A673 (cell line): ENCODE measurements at regions not wholly inside any gene's neighbourhood (a gene's known extent, or its start where the extent isn't known, plus 50 kb on each side); places are given as distances from the start of the nearest gene placed in this dataset.

Experiments used
- BruUV-seq: library from RNA; stranded (reverse); fragments of 400-500 nt; replicated peaks from 2 replicates; lab custom pipeline; 2021; lab: Mats Ljungman, UMichigan
- CTCF ChIA-PET: fragments of 300-600 bp; sonication (Branson Sonifier 250); formaldehyde crosslinking; loops from one replicate; lab custom pipeline; 2022; ENCODE audit warnings: antibody characterized with exemption; lab: Charles Lee
- POLR2A ChIA-PET: fragments of 300-600 bp; sonication (Branson Sonifier 250); formaldehyde crosslinking; loops from one replicate; lab custom pipeline; 2022; ENCODE audit warnings: antibody characterized with exemption; ENCODE audit not compliant: low non-redundant PET; lab: Charles Lee
- DNase-seq: peaks from one replicate; pipeline ENCODE4 v3.0.0-alpha.2; 2015; ENCODE audit warnings: low spot score
- H3K27ac ChIP-seq: fragments of 200-600 bp; sonication (generic); 2 replicates; pipeline ENCODE4 v1.5.1; 2016; ENCODE audit warnings: mixed run types, low read depth, mild to moderate bottlenecking, mixed read lengths, antibody characterized with exemption, low read length; ENCODE audit not compliant: poor library complexity, severe bottlenecking
- H3K27me3 ChIP-seq: fragments of 200-600 bp; sonication (generic); replicated peaks from 2 replicates; pipeline ENCODE4 v1.6.1; 2017; ENCODE audit warnings: mixed run types, low read depth, mild to moderate bottlenecking, mixed read lengths, antibody characterized with exemption, low read length; ENCODE audit not compliant: insufficient read depth, poor library complexity
- H3K36me3 ChIP-seq: fragments of 200-600 bp; sonication (generic); 2 replicates; pipeline ENCODE4 v1.6.1; 2016; ENCODE audit warnings: mixed run types, mild to moderate bottlenecking, mixed read lengths, antibody characterized with exemption, low read length; ENCODE audit not compliant: insufficient read depth, poor library complexity, severe bottlenecking
- H3K4me1 ChIP-seq: fragments of 200-600 bp; sonication (generic); 2 replicates; pipeline ENCODE4 v1.6.1; 2017; ENCODE audit warnings: mixed run types, mild to moderate bottlenecking, mixed read lengths, antibody characterized with exemption, low read length; ENCODE audit not compliant: insufficient read depth, poor library complexity, severe bottlenecking
- H3K4me3 ChIP-seq: fragments of 200-600 bp; sonication (generic); 2 replicates; pipeline ENCODE4 v1.5.1; 2016; ENCODE audit warnings: low read depth, mixed run types, mild to moderate bottlenecking, mixed read lengths, low read length; ENCODE audit not compliant: poor library complexity, severe bottlenecking
- H3K9me3 ChIP-seq: fragments of 200-600 bp; sonication (generic); 2 replicates; pipeline ENCODE4 v1.6.1; 2016; ENCODE audit warnings: mixed run types, low read depth, mild to moderate bottlenecking, mixed read lengths, antibody characterized with exemption, low read length; ENCODE audit not compliant: poor library complexity, severe bottlenecking
- CTCF ChIP-seq: fragments of 300-800, 200-600 bp; sonication (generic); conservative IDR thresholded peaks from 2 replicates; pipeline ENCODE4 v1.5.1; 2017; ENCODE audit warnings: low read depth, mild to moderate bottlenecking, antibody characterized with exemption, low read length, moderate library complexity, mixed read lengths
- EZH2 ChIP-seq: fragments of 200-600 bp; sonication (generic); IDR thresholded peaks from 2 replicates; pipeline ENCODE4 v1.6.1; 2017; ENCODE audit warnings: borderline replicate concordance, low read depth, mild to moderate bottlenecking, mixed read lengths, antibody characterized with exemption, low read length; ENCODE audit not compliant: poor library complexity, severe bottlenecking
- intact Hi-C: fragments of 100-400 bp; cut with micrococcal nuclease; formaldehyde crosslinking; loops from one replicate; pipeline ENCODE4 v1.10.0; 2022; ENCODE audit not compliant: unreplicated experiment

- Histone ChIP-seq H3K27me3 (no peaks in the 10 kb centered on the region), H3K9me3 (no peaks in the 10 kb centered on the region), H3K4me3 (no peak overlapping the region), H3K36me3 (no peaks in the 10 kb centered on the region), H3K4me1 (no peaks in the 10 kb centered on the region), H3K27ac (no peak overlapping the region)
- DNase-seq, result no peak
- BruUV-seq, result no TSS peak
- ChIA-PET CTCF (no interaction called here), POLR2A (no interaction called here)
- TF ChIP-seq CTCF, result no peak
- TF ChIP-seq EZH2, result no peak
- intact Hi-C loops, result no loop called here
Measured at GRCh38 chr15:37788767-37789396, 145.6 kb upstream of the TMCO5A start.

- Histone ChIP-seq H3K4me3 (no peak overlapping the region), H3K36me3 (no peaks in the 10 kb centered on the region), H3K4me1 (no peaks in the 10 kb centered on the region), H3K27ac (no peak overlapping the region), H3K27me3 (no peaks in the 10 kb centered on the region), H3K9me3 (no peaks in the 10 kb centered on the region)
- TF ChIP-seq EZH2 (no peak), CTCF (no peak)
- POLR2A ChIA-PET, result no interaction called here
- CTCF ChIA-PET, result no interaction called here
- intact Hi-C loops, result no loop called here
- no peak for DNase-seq
- no TSS peak for BruUV-seq
Measured at GRCh38 chr15:37789397-37789786, 145.0 kb upstream of the TMCO5A start.

GRCh38 chr15:37789881-37790280, 144.6 kb upstream of the TMCO5A start:
- Histone ChIP-seq H3K27ac (no peak overlapping the region), H3K9me3 (no peaks in the 10 kb centered on the region), H3K4me3 (no peak overlapping the region), H3K4me1 (peaks cover 1% of the 10 kb centered on the region), H3K27me3 (no peaks in the 10 kb centered on the region), H3K36me3 (no peaks in the 10 kb centered on the region)
- DNase-seq, result no peak
- TF ChIP-seq CTCF (no peak), EZH2 (no peak)
- no TSS peak for BruUV-seq
- ChIA-PET POLR2A (no interaction called here), CTCF (no interaction called here)
- intact Hi-C loops, result no loop called here
